AG04449 (cell line): ENCODE measurements at regions not wholly inside any gene's neighbourhood (a gene's known extent, or its start where the extent isn't known, plus 50 kb on each side); places are given as distances from the start of the nearest gene placed in this dataset.

ENCODE experiments used
- CTCF ChIA-PET: fragments of 350-600 bp; formaldehyde crosslinking; extraction: SDS; loops from one replicate; lab custom pipeline; 2021; ENCODE audit warnings: antibody characterized with exemption; lab: Yijun Ruan, JAX
- POLR2A ChIA-PET: fragments of 400-600, 350-600 bp; formaldehyde crosslinking; extraction: SDS; loops from one replicate; lab custom pipeline; 2020; ENCODE audit warnings: antibody characterized with exemption, inconsistent platforms; lab: Yijun Ruan, JAX
- DNase-seq: peaks from one replicate; pipeline ENCODE4 v3.0.0-alpha.2; 2010; ENCODE audit warnings: low read depth, low spot score
- H3K4me3 ChIP-seq: 2 replicates; pipeline ENCODE4 v1.5.1; 2011; ENCODE audit warnings: low read depth, mild to moderate bottlenecking, control low read depth, low read length
- TF ChIP-seq, protein P1 (sequence below): IDR thresholded peaks from one replicate; pipeline ENCODE4 v1.5.1; 2011; ENCODE audit warnings: mild to moderate bottlenecking, moderate library complexity, low read length, control low read depth, inconsistent platforms; ENCODE audit not compliant: insufficient read depth; ENCODE audit errors: missing control alignments

DNA sequence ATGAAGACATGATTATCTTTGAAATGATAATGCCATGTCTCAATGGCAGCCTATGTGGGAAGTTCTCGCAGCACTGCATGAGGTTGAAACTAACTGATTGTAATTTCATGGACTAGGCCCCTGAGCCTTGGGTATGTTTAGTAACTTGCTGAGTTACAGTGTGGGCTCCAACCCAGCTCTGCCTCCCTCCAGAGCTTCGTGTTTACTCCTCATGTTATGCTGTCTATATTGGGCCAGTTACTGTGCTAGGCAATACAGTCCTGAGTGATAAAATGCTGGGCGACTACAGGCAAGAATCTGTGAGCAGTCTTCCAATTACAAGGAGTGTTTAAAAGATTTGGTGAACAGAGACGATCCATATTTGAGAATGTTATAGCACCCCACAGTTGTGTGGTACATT, 530.1 kb upstream of the CDH2 start:
- no peak for DNase-seq
- H3K4me3 ChIP-seq: no peak overlapping the region
- TF ChIP-seq, protein P1, sequence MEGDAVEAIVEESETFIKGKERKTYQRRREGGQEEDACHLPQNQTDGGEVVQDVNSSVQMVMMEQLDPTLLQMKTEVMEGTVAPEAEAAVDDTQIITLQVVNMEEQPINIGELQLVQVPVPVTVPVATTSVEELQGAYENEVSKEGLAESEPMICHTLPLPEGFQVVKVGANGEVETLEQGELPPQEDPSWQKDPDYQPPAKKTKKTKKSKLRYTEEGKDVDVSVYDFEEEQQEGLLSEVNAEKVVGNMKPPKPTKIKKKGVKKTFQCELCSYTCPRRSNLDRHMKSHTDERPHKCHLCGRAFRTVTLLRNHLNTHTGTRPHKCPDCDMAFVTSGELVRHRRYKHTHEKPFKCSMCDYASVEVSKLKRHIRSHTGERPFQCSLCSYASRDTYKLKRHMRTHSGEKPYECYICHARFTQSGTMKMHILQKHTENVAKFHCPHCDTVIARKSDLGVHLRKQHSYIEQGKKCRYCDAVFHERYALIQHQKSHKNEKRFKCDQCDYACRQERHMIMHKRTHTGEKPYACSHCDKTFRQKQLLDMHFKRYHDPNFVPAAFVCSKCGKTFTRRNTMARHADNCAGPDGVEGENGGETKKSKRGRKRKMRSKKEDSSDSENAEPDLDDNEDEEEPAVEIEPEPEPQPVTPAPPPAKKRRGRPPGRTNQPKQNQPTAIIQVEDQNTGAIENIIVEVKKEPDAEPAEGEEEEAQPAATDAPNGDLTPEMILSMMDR: no peak
- CTCF ChIA-PET: no interaction called here
- POLR2A ChIA-PET: no interaction called here

DNA sequence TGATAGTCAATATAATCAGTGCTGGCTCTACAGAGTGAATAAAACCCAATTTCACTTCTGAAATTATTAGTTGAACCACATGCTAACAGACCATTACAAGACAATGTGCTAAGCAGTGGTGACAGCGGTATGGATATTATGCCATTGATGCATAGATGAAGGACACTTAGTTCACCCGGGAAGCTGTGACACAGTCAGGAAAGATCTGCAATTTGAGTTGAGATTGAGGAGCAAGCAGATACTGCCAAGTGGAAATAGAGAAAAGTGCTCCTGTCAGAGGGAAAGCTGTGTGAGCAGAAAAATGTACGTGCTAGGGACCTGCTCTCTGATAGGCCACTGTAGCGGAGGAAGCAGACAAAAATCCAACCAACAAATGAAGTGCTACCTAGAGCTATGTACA, 529.5 kb upstream of the CDH2 start:
- no peak overlapping the region for H3K4me3 ChIP-seq
- no peak for DNase-seq
- ChIA-PET CTCF (no interaction called here), POLR2A (no interaction called here)
- TF ChIP-seq, protein P1: no peak

DNA sequence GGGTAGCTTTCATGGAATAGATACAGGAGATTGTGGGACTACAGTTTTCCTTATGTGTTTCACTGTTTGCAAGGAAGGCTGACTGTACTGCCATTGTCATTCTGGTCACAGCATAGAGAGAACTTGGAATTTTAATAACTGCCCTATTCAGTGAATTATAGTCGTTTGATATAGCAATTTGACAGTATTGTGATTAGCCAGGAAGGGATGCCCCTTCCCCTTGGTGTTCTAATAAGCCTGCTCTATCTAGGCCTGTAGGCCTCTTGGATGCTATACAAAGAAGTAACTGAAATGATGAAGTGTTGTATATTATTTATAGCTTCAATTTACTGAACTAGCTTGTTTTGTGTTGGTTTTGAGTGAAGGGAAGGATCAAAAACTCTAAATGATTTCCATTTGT, 528.6 kb upstream of the CDH2 start:
- no peak overlapping the region for H3K4me3 ChIP-seq
- TF ChIP-seq, protein P1: no peak
- DNase-seq: no peak
- ChIA-PET CTCF (no interaction called here), POLR2A (no interaction called here)

DNA sequence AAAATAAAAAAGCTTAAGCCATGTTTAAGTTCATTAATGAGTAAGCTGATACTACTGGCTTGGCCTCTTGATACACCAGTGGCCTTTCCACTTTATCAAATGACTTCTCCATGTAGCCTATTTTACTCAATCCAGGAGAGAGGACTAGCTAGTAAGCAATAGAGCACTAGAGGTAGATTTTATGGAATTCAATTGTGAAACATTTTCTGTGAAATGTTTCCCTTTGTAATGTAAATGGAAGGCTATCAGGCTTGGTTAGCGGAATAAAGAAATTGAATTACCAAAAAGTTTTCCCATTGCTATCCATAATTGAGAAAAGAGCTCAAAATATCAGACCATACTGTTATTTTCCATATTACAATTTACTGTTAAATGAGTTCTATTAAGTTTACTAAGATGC, 515.4 kb upstream of the CDH2 start:
- no peak overlapping the region for H3K4me3 ChIP-seq
- POLR2A ChIA-PET: no interaction called here
- TF ChIP-seq, protein P1: no peak
- CTCF ChIA-PET: no interaction called here
- DNase-seq: no peak

DNA sequence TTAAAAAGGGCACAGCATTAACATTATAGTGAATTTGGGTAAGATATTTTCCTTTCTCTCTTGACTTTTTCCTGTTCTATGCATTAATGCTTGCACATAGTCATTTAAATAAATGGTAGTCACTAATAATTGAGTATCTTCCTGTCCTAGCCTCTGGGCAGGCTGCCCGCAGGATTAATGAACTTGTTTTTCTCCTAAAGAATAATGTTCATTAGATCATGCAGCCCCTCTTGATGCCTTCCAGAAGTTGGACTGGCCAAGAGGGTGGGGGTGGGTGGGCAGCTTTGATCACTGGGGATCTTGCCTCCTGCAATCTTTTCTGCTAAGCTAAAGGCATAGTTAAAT, 514.5 kb upstream of the CDH2 start:
- H3K4me3 ChIP-seq: no peak overlapping the region
- TF ChIP-seq, protein P1: no peak
- DNase-seq: no peak
- ChIA-PET CTCF (no interaction called here), POLR2A (no interaction called here)

DNA sequence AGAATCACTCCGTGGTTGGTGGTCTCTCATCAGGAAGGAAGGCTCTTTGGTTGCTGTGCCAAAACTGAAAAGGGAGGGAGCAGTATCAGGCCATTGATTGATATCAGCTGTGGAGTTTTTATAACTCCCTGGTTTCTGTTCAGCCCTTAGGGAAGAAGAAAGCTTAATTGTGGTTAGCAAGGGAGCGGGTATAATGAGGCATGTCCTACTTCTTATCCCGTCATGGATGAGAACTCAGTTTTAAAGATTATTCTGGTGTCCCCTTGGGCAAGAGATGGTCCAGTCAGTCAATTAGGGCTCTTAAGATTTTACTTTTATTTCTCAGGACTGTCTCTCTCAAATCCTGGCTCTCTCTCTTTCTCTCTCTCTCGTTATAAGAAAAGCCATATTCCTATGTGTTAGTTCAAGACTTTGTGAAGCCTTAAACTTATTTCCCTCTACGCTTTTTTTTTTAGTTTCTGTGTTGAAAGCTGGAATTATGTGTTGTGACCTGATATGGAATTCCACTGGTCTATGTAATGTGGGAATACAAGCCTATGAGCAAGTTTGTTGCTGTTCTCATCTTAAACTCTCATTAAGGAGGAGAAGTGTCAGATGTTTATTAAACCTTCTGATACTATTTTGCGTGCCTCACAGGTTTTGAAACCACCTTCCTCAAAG, 514.0 kb upstream of the CDH2 start:
- ChIA-PET POLR2A (no interaction called here), CTCF (no interaction called here)

More for the DNA sequence above, 514.0 kb upstream of the CDH2 start:
- TF ChIP-seq, protein P1: no peak
- H3K4me3 ChIP-seq: no peak overlapping the region
- no peak for DNase-seq
